NCI-H82 (cell line): ENCODE measurements at regions not wholly inside any gene's neighbourhood (a gene's known extent, or its start where the extent isn't known, plus 50 kb on each side); places are given as distances from the start of the nearest gene placed in this dataset.

Experiments
- DNase-seq: peaks from one replicate; lab custom pipeline; 2025; lab: John Stamatoyannopoulos, UW

DNA sequence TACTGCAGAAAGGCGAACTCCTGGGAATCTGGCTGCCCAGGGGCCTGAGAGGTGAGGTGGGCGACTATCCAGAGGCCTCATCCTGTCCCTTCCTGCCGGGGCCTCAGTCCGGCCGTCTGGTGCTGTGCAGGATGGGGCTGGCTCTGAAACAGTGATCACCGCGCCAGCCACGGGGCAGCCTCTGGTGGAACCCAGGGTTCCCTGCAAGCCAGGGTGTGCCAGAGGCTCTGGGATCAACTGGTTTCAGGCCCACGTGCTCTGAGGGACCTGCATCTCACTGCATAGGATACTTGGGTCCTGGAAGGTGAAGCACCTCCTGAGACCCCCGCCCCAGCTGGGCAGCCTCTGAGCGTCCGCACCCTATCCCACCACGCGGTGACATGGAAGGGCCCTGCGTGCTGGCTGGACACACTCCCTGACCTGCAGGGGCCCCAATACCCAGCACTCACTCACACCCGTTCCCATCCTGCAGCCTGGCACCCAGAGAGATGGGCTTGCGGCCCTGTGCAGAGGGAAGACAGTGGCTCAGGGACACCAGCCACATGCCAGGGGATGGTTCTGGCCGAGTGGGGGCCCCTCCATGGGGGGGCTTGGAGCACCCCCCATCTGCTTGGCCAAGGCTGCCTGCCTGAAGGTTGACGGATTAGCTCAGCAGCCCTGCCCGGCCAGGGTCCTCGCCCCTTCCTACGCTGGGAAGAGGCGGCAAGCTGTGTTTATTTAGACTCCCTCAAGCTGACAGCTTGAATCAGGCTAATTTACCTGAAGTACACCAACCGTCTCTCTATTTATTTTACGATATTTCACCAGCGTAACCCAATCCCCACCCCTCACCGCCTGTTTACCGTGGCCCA is 64.3 kb upstream of the TTC34 start:
- DNase-seq: no peak

DNA sequence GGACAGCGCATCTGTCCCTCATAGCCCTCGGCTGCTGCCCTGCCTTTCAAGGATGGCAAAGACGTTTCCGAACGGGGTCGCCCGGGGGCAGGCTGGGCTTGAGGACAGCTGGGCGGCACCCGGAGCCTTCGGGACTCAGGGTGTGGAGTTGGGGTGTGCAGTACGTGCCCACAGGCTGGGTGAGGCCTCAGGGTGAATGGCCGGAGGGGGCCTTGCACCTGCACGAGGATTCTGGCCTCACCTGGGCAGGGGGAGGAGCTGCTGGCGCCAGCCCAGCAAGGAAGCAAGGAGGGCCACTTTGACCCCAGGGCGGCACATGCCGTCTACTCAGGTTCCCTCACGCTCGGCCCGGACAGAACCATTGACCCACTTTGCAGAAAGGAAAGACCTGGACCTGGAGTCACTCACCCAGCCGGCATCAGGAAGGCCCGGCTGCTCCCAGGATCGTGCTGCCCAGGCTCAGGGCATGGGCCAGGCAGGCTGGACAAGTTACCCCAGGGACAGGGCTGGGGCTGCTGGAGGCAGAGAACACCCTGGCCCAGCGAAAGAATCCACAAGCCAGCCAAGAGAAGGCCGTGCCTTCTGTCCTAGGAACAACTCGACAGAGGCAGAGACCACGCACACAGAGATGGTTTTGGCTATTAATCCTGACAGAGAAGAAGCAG is 65.1 kb upstream of the TTC34 start:
- DNase-seq: no peak

DNA sequence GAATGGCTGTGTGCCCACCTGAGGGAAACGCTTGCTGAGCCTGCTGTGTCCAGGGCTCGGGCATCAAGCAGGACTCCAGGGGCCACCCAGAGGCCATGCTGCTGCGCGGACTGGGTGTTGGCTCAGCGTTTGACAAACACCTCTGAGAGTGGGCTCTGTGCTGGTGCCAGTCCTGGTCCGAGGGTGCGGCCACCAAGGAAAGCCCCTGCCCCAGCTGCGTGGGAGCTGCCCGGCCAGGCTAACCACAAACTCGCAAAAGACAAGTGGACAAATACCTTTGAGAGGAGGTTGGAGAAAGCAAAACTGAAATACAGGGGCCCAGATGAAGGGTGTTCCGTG is 65.6 kb upstream of the TTC34 start:
- no peak for DNase-seq

DNA sequence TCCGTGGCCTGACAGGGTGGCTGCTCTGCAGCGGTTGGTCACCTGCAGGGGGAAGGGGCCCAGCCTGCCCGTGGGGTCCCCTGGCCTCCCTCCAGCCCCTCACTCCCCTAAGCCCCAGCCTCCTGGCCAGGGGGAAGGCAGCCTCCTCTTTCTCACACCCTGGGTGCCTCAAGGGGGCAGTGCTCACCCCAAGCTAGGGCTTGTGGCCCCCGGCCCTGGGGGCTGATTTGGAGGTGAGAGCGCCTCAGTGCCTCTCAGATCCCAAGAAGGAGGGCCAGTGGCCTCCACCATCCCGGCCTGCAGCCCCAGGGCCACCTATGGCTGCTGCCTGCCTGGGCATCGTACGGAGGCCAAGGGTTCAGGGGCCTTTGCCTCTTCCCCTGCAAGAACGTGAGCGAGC is 66.4 kb upstream of the TTC34 start:
- DNase-seq: no peak

DNA sequence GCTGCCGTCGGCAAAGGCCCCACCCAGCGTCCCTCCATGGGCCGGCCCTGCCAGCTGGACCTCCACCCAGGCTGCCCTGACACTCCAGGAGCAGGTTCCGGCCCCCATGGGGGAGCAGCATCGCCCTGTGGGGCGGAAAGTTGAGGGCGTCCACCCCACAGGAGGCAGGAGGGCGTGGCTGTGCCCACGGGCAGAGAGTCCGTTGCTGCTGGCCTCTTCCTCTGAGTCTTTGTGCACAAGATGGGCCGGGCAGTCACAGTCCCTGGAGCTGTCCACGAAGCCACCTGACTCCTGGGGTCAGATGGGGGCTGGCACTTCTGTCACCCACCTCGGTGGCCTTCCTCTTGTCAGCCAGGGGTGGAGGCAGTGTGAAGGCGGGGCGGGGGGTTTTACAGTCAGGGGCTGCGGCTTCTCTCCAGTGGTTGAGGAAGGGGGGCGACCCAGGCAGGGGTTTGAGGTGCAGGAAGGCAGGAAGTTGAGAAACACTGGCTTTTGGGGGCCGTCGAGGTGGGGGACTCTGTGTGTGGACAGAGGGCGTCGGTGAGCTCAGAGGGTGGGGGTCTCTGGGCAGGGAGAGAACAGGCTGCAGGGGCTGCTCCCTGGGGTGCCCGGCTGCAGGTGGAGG is 67.2 kb upstream of the TTC34 start:
- no peak for DNase-seq

DNA sequence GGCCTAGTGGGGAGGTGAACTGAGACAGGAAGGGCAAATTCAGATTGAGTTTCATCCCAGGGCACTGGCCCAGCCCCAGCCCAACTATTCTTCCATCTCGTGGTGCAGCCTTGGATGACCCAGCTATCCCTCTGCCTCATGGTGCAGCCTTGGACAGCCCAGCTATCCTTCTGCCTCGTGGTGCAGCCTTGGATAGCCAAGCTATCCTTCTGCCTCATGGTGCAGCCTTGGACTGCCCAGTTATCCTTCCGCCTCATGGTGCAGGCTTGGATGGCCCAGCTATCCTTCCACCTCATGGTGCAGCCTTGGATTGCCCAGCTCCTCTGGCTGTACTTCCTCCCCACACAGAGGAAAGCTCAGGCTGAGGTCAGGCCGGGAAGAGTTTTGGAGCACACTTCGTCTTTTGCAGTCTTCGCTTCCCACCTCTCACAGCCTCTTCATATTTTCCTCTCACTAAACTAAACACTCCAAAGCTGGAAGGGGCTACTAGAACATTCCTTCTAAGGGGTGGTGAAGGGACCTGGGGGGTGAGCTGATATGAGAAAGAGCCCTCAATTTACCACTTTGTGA is 69.8 kb upstream of the TTC34 start:
- no peak for DNase-seq

DNA sequence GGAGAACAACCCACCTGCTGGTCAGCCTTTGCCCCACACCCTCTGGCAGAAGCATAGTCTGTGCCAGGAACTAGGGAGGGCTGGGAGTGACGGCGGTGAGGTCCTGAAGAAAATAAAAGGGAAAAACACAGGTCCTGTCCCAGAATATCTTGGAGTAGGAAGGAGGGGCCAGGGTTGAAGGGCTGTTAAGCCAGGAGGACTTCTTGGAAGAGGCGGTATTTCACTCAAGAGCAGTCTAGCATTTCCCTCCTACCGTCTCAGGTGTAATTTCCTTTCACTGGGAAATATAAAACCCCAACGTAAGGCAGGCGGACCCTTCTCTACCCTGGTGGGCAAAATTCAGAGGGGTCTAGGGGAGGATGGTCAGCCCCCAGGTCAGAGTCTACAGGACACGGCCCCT is 72.7 kb upstream of the TTC34 start:
- DNase-seq: no peak

DNA sequence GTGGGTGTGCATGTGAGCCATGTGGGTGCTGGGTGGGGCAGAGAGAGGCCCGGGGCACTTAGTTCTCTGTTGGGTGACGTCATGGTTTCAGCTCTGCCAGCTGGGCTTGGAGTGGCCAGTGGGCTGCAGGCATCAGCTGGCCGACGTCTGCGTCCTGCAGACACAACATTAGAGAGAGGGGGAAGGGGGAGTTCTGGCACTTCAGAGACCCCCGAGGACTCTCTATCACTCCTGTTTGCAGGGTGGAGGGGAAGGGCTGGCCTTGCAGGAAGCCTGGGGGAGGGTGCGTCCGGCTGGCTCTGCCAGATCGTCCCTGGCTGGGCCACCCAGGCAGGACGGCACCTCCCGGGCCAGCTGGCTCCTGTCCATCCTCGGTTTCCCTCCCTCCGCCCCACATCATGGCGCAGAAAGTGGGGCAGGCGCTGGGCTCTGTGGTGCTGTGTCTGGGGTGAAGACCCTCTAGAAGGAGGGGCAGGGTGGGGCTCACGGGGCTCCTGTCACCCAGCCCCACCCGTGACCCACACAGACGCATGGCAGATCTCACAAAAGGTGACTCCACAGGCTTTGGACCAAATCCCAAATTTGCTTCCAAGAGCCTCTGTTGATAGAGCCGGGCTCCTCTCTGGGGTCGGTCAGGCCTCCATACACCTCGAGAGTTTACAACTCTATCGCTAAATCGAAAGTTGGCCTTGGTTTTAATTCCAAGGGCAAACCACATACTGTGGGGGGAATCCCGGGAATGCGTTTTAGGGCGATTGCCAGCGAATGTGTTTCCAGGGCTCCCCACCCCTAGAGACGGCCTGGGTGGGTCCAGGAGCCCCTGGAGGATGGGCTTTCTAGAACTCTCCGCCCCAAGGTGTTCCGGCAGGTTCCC is 73.4 kb upstream of the TTC34 start:
- no peak for DNase-seq

DNA sequence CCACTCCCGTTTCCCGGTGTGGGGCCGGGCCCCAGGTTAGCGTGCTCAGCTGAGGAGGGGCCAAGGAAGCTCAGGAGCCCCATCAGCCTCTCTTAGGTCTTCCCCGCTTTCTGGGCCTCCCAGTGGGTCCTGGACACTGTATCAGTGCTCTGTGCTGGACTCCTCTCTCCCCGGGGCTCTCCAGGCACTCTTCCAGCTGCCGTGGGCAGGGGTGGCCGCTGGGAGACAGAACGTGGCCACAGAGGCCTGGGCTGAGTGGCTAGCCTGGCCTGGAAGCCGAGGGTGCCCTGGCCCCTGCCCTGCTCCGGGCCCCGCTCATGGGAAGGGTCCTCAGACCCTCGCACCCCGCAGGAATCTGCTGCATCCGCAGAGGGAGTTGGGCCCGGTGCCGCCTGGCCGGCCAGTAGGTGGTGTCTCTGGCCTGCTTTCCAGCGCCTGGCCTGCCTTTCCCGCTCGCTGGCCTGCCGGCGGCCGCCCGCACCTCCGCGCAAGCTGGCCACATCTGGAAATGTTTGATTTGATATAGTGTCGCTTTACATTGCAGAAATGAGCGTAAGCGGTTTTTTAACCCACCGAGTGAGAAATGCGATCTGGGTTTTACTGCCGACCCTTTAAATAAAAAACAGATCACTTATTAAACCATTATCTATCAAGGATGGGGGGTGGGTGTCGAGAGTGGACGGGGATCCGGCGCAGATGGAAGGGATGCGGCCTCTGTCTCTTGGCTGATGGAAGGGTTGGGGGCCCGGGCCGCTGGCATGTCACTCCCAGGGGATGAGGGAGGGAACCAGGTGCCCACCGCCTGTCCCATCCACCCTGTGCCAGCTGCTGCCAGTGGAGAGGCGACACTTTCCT is 74.4 kb upstream of the TTC34 start:
- peak; percentile 15 for DNase-seq

DNA sequence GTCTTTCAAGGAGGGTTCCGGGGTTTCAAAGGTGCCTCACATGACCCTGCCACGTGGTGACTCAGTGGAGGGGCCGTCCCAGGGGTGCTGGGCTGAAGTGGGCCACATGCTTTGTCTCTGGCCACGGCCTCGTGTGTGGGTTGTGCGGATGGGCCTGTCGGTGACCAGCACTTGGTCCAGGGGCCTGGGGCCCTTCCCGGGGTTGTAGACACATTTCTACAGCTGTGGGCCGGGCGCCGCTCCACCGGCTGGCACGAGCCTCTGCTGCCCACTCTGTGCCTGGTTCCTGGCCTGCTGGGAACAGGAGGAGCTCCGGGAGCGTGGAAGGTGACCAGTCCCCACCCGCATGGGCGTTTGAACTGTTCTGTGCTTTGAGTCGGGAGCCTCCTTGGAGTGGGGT is 75.4 kb upstream of the TTC34 start:
- no peak for DNase-seq

DNA sequence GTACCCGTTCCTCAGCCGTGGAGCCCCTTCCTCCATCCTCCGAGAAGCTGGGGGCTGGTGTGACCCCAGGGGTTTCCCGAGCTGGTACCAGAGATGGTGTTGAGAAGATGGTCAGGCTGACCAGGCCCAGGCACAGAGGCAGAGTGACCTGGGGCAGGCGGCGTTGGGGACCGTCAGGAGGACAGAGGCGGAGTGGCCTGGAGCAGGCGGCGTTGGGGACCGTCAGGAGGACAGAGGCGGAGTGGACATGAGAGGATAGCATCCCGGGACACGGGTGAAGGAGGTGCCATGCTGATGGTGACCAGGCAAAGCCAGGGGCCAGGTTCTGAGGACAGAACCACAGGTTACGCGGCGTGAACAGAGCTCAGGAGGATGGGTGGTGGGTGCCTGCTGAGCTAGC is 75.9 kb upstream of the TTC34 start:
- no peak for DNase-seq

DNA sequence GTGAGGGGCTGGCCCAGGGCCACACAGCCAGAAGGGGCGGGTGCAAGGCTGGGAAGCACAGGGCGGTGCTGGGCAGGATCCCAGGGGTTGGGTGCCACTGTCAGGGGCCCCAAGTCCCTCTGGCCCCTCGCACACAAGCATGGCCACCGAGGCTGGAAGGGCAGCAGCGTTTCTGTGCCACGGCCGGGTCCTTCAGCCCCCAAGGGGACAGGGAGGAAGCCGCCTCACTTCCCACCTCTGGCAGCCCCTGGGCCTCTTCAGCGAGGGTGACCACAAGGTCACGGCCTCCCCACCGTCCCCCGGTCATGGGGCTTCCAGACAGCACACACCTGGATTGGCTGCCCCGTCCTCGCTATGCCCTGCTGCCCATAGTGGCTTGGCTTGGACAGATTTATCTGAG is 77.1 kb upstream of the TTC34 start:
- no peak for DNase-seq

DNA sequence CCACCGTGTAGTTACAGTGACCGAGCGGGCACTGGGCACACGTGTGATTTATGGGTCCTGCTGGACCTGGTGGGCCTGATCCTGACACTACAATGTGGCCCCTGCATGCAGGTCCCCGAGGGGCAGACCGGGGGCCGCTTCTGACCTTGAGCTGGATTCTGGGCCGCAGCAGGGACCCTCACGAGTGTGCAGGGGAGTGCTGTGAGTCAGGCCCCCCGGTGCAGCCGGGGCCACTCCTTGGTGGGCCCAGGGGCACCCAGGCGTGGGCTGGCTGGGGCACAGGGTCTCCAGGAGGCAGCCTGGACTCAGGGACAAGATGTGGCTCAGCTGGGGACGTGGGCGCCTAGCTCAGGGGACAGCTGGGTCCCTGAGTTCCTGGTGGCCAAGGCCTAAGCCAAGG is 77.5 kb upstream of the TTC34 start:
- DNase-seq: no peak

DNA sequence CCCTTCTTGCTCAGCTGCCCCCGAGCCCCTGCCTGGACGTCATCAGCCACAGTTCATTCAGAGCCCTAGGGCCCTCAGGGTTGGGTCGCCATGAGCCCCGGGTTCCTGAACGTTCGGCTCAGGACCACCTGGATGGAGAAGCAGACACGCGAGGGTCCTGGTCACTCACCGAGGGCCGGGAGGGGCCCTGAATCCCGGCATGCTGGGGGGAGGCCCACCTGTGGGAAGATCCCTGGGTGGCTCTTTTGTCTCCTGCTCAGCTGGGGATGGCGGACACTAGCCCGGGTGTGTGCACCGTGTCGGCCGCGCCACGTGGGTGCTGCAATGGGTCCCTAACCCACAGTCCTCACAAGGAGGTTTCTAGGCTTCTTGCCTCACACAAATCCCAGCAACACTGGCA is 78.1 kb upstream of the TTC34 start:
- no peak for DNase-seq

DNA sequence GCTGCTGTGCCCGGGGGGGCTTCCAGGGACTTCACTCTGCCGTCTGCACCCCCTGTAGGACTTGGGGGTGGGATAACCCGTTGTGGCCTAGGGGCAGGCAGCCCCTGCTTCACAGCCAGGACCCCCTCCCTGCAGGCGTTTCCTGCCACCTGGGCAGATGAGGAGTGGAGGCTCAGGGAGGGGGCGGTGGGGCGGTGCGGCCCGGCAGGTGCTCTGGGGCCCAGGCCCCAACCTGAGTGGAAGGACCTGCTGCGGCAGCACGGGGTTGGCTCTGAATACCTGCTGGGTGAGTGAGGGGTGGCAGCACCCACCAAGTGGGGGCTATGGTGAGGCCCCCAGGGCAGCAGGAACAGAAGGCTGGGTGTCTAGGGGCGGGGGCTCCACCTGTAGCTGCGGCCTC is 78.6 kb upstream of the TTC34 start:
- no peak for DNase-seq

DNA sequence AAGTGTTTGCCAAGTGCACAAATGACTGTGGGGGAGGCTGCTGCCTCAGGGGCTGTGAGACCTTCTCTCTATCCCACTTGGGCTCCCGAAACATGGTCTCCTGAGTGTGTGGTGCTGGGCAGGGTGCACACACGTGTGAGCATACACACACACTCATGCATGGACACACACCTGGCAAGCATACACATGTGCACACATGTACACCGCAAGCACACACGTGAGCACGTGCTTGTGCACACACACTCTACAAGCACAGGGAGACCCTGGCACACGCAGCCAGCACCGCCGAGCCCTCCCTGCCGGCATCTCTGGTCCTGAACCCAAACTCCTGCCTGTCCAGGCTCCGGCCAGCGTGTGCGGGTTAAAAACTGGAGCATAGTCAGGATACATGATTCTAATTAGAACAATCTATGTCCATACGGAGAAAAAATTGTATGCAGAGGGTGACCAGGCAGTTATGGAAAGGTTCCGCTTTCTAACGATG is 79.4 kb upstream of the TTC34 start:
- DNase-seq: no peak

DNA sequence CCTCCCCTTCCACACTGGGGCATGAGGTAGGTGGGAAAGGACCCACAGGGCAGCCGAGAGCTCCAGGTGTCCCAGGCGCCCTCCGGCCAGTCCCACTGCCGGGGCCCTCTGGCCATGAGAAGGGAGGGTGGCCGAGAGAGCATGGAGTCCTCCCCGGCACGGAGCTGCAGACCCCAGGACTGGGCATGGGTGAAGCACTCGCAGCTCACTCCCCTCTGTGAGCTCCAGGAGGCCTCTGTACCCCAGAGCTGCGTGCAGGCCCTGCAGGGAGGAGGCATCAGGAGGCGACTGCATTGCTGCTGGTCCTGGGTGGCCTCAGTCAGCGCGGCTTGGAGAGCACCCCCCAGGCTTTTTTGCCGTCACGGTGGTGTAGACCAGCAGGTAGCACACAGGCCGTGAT is 80.1 kb upstream of the TTC34 start:
- no peak for DNase-seq

DNA sequence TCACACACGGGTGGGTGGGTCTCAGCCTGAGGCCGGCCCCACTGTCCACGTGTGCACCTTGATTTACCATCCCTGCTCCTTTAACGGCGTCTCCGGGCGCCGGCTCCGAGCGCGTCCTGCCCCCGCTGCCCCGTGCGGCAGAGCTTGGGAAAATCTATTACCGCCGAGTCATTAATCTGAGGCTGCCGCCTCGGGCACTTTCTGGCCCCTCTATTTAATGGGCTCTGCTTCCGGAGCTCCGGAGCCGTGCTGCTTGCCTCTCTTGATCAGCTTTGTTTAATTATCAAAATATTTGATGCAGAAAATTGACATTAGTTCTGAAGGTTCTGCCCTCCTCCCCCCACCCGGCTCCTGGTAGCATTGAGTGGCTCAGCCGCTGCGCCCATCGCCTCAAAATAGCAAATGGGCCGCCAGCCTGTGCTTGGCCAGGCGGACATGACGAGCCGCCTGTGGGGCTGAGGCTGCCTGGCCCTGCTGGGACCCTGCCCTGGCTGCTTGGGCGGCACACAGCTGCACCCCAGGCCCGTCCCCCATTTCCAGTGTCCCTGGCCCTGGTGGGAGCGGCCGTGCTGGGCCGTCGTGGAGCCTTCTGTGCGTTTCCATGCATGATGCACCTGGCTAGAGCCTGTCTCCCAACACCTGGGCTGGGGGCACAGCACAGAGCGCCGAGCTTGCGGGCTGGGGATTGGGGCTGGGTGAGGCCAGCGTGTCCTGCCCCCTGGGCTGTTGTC is 81.6 kb upstream of the TTC34 start:
- DNase-seq: no peak

DNA sequence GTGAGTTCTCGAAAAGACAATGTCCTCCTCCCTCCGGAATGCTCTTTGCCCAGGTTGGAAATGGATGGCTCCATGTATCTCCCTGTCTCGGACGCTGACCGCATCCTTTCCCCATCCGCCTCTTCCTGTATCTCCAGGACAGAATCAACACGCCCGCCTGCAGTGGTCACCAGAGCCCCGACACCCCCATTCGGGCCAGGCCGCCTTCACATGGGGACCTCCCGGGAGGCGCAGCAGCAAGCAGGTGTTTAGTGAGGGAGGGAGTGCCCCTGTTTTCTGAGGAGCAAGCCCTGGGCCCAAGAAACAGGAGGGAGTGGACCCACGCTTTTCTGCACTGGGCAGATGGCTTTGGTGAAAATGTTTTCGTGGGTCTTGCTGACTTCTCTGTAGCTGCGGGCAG is 83.5 kb upstream of the TTC34 start:
- no peak for DNase-seq

DNA sequence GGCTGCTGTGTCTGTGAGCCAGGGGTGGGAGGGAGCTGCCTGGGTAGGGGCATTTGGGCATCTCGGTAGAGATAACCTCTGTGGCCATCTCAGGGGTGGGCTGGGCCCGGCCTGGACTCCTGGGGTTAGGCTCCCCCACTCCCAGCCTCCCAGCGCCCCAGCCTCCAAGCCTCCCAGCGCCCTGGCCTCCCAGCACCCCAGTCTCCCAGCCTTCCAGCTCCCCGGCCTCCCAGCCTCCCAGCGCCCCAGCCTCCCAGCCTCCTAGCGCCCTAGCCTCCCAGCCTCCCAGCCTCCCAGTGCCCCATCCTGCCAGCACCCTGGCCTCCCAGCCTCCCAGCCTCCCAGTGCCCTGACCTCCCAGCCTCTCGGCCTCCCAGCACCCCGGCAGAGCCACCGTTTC is 85.1 kb upstream of the TTC34 start:
- DNase-seq: no peak
